GM23338 (cell line): ENCODE measurements at regions not wholly inside any gene's neighbourhood (a gene's known extent, or its start where the extent isn't known, plus 50 kb on each side); places are given as distances from the start of the nearest gene placed in this dataset.

Source experiments
- ATAC-seq: fragments of 200-7000 bp; cut with Tn5 transposase; 3 replicates; pipeline ENCODE4 v1.9.1; 2020
- DNase-seq: peaks from one replicate; pipeline ENCODE4 v3.0.0-alpha.2; 2015; ENCODE audit warnings: low spot score
- H2AFZ ChIP-seq: fragments of 200-600 bp; sonication (generic); 2 replicates; pipeline ENCODE4 v1.8.0; 2016; ENCODE audit warnings: antibody characterized with exemption, mild to moderate bottlenecking, moderate library complexity
- H3F3A ChIP-seq: fragments of 200-600 bp; sonication (generic); replicated peaks from 2 replicates; pipeline ENCODE4 v1.8.0; 2017; ENCODE audit warnings: antibody characterized with exemption, mixed run types, low read depth
- H3K27ac ChIP-seq: fragments of 200-600 bp; sonication (generic); 2 replicates; pipeline ENCODE4 v1.6.1; 2016; ENCODE audit warnings: low read depth
- H3K27me3 ChIP-seq: fragments of 200-600 bp; sonication (generic); 2 replicates; pipeline ENCODE4 v1.8.0; 2016; ENCODE audit warnings: mild to moderate bottlenecking, mixed run types, moderate library complexity; ENCODE audit not compliant: insufficient read depth
- H3K36me3 ChIP-seq: fragments of 200-600 bp; sonication (generic); 2 replicates; pipeline ENCODE4 v1.8.0; 2016; ENCODE audit warnings: mild to moderate bottlenecking; ENCODE audit not compliant: insufficient read depth
- H3K4me1 ChIP-seq: fragments of 200-600 bp; sonication (generic); 2 replicates; pipeline ENCODE4 v1.8.0; 2016; ENCODE audit warnings: mild to moderate bottlenecking, moderate library complexity; ENCODE audit not compliant: insufficient read depth
- H3K4me2 ChIP-seq: fragments of 200-600 bp; sonication (generic); 2 replicates; pipeline ENCODE4 v1.7.1; 2017; ENCODE audit warnings: mixed run types
- H3K4me3 ChIP-seq: fragments of 200-600 bp; sonication (generic); 2 replicates; pipeline ENCODE4 v1.6.1; 2016; ENCODE audit warnings: mixed run types
- H3K79me2 ChIP-seq: fragments of 200-600 bp; sonication (generic); replicated peaks from 2 replicates; pipeline ENCODE4 v1.8.0; 2017; ENCODE audit warnings: mild to moderate bottlenecking; ENCODE audit not compliant: insufficient read depth
- H3K9me2 ChIP-seq: fragments of 200-600 bp; sonication (generic); 2 replicates; pipeline ENCODE4 v1.8.0; 2017; ENCODE audit not compliant: insufficient read depth
- H4K20me1 ChIP-seq: fragments of 200-600 bp; sonication (generic); replicated peaks from 2 replicates; pipeline ENCODE4 v1.8.0; 2017; ENCODE audit warnings: mild to moderate bottlenecking; ENCODE audit not compliant: insufficient read depth
- H3K27ac Mint-ChIP-seq: 2 replicates; pipeline ENCODE4 v1.8.0; 2020; ENCODE audit warnings: inconsistent platforms, mild to moderate bottlenecking, moderate library complexity, mixed read lengths
- H3K27me3 Mint-ChIP-seq: 3 replicates; pipeline ENCODE4 v1.8.0; 2022; ENCODE audit warnings: low read depth, mild to moderate bottlenecking, moderate library complexity, mixed read lengths, inconsistent platforms; ENCODE audit not compliant: insufficient read depth, poor library complexity
- H3K36me3 Mint-ChIP-seq: 3 replicates; pipeline ENCODE4 v1.8.0; 2021; ENCODE audit warnings: low read depth, mild to moderate bottlenecking, inconsistent platforms, moderate library complexity, mixed read lengths
- H3K4me1 Mint-ChIP-seq: 3 replicates; pipeline ENCODE4 v1.8.0; 2020; ENCODE audit warnings: mild to moderate bottlenecking, inconsistent platforms, mixed read lengths
- H3K4me3 Mint-ChIP-seq: 3 replicates; pipeline ENCODE4 v1.8.0; 2021; ENCODE audit warnings: moderate library complexity, mild to moderate bottlenecking, inconsistent platforms, mixed read lengths
- H3K9me3 Mint-ChIP-seq: 3 replicates; pipeline ENCODE4 v1.8.0; 2020; ENCODE audit warnings: moderate library complexity, mild to moderate bottlenecking, inconsistent platforms, mixed read lengths
- CREB1 ChIP-seq: fragments of 250-450 bp; sonication (Bioruptor Pico); IDR thresholded peaks from 2 replicates; pipeline ENCODE4 v1.5.0; 2020; ENCODE audit warnings: low read depth, mild to moderate bottlenecking, moderate library complexity
- CTCF ChIP-seq, 2 experiments: fragments of 200-600 bp in 1 of 2; sonication (generic) in 1 of 2; conservative IDR thresholded peaks; 2 replicates each; pipeline versions ENCODE4 v1.5.1 to v1.6.1; 2016 to 2017; ENCODE audit warnings: antibody characterized with exemption in 2 of 2, low read depth in 2 of 2, mild to moderate bottlenecking in 2 of 2, moderate library complexity in 1 of 2
- ETS1 ChIP-seq: IDR thresholded peaks from 2 replicates; pipeline ENCODE4 v1.6.1; 2016; ENCODE audit warnings: antibody characterized with exemption
- EZH2 ChIP-seq: fragments of 200-600 bp; sonication (generic); IDR thresholded peaks from one replicate; pipeline ENCODE4 v1.8.0; 2017; ENCODE audit warnings: antibody characterized with exemption, mild to moderate bottlenecking, low read depth; ENCODE audit not compliant: unreplicated experiment
- EZH2phosphoT487 ChIP-seq: fragments of 200-600 bp; sonication (generic); IDR thresholded peaks from one replicate; pipeline ENCODE4 v1.8.1; 2018; ENCODE audit warnings: antibody characterized with exemption; ENCODE audit not compliant: unreplicated experiment
- JUNB ChIP-seq: IDR thresholded peaks from one replicate; pipeline ENCODE4 v1.6.1; 2016; ENCODE audit warnings: antibody characterized with exemption; ENCODE audit not compliant: unreplicated experiment
- NANOG ChIP-seq: IDR thresholded peaks from 2 replicates; pipeline ENCODE4 v1.6.1; 2016; ENCODE audit warnings: antibody characterized with exemption, borderline replicate concordance
- POLR2AphosphoS5 ChIP-seq: IDR thresholded peaks from 2 replicates; pipeline ENCODE4 v1.6.1; 2016; ENCODE audit warnings: antibody characterized with exemption, low read depth
- REST ChIP-seq: IDR thresholded peaks from one replicate; pipeline ENCODE4 v1.6.1; 2018; ENCODE audit warnings: antibody characterized with exemption; ENCODE audit not compliant: unreplicated experiment
- STAT1 ChIP-seq: IDR thresholded peaks from one replicate; pipeline ENCODE4 v1.6.1; 2016; ENCODE audit warnings: antibody characterized with exemption; ENCODE audit not compliant: unreplicated experiment
- ZNF114 ChIP-seq: fragments of 250-450 bp; sonication (Bioruptor Pico); IDR thresholded peaks from 2 replicates; pipeline ENCODE4 v1.5.0; 2020; ENCODE audit warnings: mild to moderate bottlenecking, moderate library complexity
- ZNF331 ChIP-seq: fragments of 250-450 bp; sonication (Bioruptor Pico); IDR thresholded peaks from 2 replicates; pipeline ENCODE4 v1.5.0; 2020; ENCODE audit warnings: low read depth, mild to moderate bottlenecking, moderate library complexity
- ZNF462 ChIP-seq: fragments of 250-450 bp; sonication (Bioruptor Pico); IDR thresholded peaks from 2 replicates; pipeline ENCODE4 v1.5.0; 2020; ENCODE audit warnings: mild to moderate bottlenecking, moderate library complexity

GRCh38 chr11:31981457-31981856, 109.4 kb upstream of the RCN1 start:
- Histone ChIP-seq H3K27ac (no peak overlapping the region), H3K4me3 (no peak overlapping the region), H3K27me3 (peaks cover under 1% of the 10 kb centered on the region), H3K4me2 (no peak overlapping the region), H3F3A (no peaks in the 10 kb centered on the region), H3K79me2 (no peaks in the 10 kb centered on the region), H3K36me3 (no peaks in the 10 kb centered on the region), H2AFZ (no peak overlapping the region), H4K20me1 (no peaks in the 10 kb centered on the region), H3K4me1 (no peaks in the 10 kb centered on the region), H3K9me2 (no peaks in the 10 kb centered on the region)
- TF ChIP-seq ETS1 (no peak), POLR2AphosphoS5 (no peak), ZNF114 (CRISPR knock-in tag) (no peak), STAT1 (no peak), REST (no peak), EZH2 (no peak), JUNB (no peak), ZNF462 (no peak), CTCF (conservative IDR thresholded peaks at IDR 0.05; ENCODE audit: low read depth in 2 of 2) (no peak), NANOG (no peak), CREB1 (CRISPR knock-in tag) (no peak), ZNF331 (no peak), EZH2phosphoT487 (no peak)
- Mint-ChIP-seq H3K36me3 (no peaks in the 10 kb centered on the region), H3K4me1 (peaks cover 3% of the 10 kb centered on the region; the same call in 2 of the 3 replicates), H3K27me3 (peaks cover 5% of the 10 kb centered on the region), H3K27ac (no peak overlapping the region), H3K9me3 (no peaks in the 10 kb centered on the region), H3K4me3 (no peak overlapping the region)
- ATAC-seq (no peak), DNase-seq (no peak)
